ENCODE measurements at regions not wholly inside any gene's neighbourhood (a gene's known extent, or its start where the extent isn't known, plus 50 kb on each side); places are given as distances from the start of the nearest gene placed in this dataset.

- POLR2A ChIA-PET: interaction anchor here (1.1 kb wide), 1 partner anchor 59 kb away, joined by 4 read pairs; no protein-coding TSS in a partner anchor
- FAIRE-seq: no peak
These were observed 86.4 kb upstream of the WNT11 start for GRCh38 chr11:76292583-76293188.

More at GRCh38 chr11:76292583-76293188, 86.4 kb upstream of the WNT11 start:
- Histone ChIP-seq H3K4me1 (ENCODE audit: control insufficient read depth, insufficient read depth, low read length) (peaks cover 36% of the 10 kb centered on the region), H4K20me1 (ENCODE audit: control insufficient read depth, insufficient read depth) (no peaks in the 10 kb centered on the region), H3K9ac (ENCODE audit: control insufficient read depth, insufficient read depth, low read length) (no peak overlapping the region), H3K27ac (ENCODE audit: control insufficient read depth, insufficient read depth) (no peak overlapping the region), H2AFZ (ENCODE audit: control insufficient read depth, low read depth, low read length) (no peak overlapping the region), H3K27me3 (replicated peaks in 1 of 2; ENCODE audit: control insufficient read depth in 2 of 2, insufficient read depth in 2 of 2, low read length in 1 of 2) (no peaks in the 10 kb centered on the region; a peak in 2 of 4 replicates), H3K4me3 (peak overlapping the region; percentile 38), H3K4me2 (ENCODE audit: control insufficient read depth, insufficient read depth) (peak overlapping the region; percentile 75), H3K9me3 (replicated peaks; ENCODE audit: control insufficient read depth, insufficient read depth, low read length) (no peaks in the 10 kb centered on the region; the same call in 2 of the 3 replicates), H3K79me2 (ENCODE audit: control insufficient read depth, insufficient read depth, low read length) (no peaks in the 10 kb centered on the region), H3K36me3 (ENCODE audit: control insufficient read depth in 2 of 2, insufficient read depth in 2 of 2, low read length in 1 of 2) (no peaks in the 10 kb centered on the region)
- peak; percentile 28 for ATAC-seq
- SMC1A ChIA-PET (ENCODE audit: uncharacterized antibody, unreplicated experiment): interaction anchor here (0.8 to 2.0 kb wide), 4 partner anchors 42 to 85 kb away, joined by 3 to 10 read pairs (median 3); no protein-coding TSS in a partner anchor
- intact Hi-C loops (cut with micrococcal nuclease; ENCODE audit: unreplicated experiment): loop anchor here (5.0 kb wide), 2 partner anchors 55 to 85 kb away; partner anchors contain the start of gene WNT11
- WGBS (ENCODE audit: insufficient coverage, insufficient replicate concordance, low lambda C conversion rate, missing lambda C conversion rate): 2% methylated on average over 6 of the region's 6 CpGs
- CTCF ChIA-PET: interaction anchor here (1.5 to 2.7 kb wide), 2 partner anchors 27 to 84 kb away, joined by 5 to 18 read pairs; no protein-coding TSS in a partner anchor
- no TSS peak for BruUV-seq (replicated peaks)
- no peak for DNase-seq (ENCODE audit: low read depth, low spot score)
- TF ChIP-seq IRF5 (IDR thresholded peaks at IDR 0.05; ENCODE audit: borderline replicate concordance) (no peak), BACH1 (IDR thresholded peaks at IDR 0.05; ENCODE audit: borderline replicate concordance) (no peak), MXI1 (IDR thresholded peaks at IDR 0.05; ENCODE audit: low read depth, low read length) (no peak), RUNX3 (IDR thresholded peaks at IDR 0.05; ENCODE audit: low read length) (no peak), RAD51 (IDR thresholded peaks at IDR 0.05) (peak; percentile 85), RFX5 (IDR thresholded peaks at IDR 0.05; ENCODE audit: low read depth, low read length) (no peak), RBBP5 (conservative IDR thresholded peaks at IDR 0.05) (no peak), USF1 (IDR thresholded peaks at IDR 0.05; ENCODE audit: borderline replicate concordance, extremely low read length, insufficient read depth, low read depth, low read length) (peak; percentile 45)
- in situ Hi-C loops (cut with MboI): no loop called here
- RAD21 ChIA-PET (ENCODE audit: unreplicated experiment): interaction anchor here (1.0 kb wide), 2 partner anchors 26 to 85 kb away, joined by 5 to 6 read pairs; no protein-coding TSS in a partner anchor
